PC-3 (cell line): ENCODE measurements at regions not wholly inside any gene's neighbourhood (a gene's known extent, or its start where the extent isn't known, plus 50 kb on each side); places are given as distances from the start of the nearest gene placed in this dataset.

Source experiments
- ATAC-seq: fragments of 200-7000 bp; cut with Tn5 transposase; 2 replicates; pipeline ENCODE4 v1.9.1; 2020; ENCODE audit warnings: mild to moderate bottlenecking, moderate library complexity
- BruUV-seq: library from RNA; stranded (reverse); fragments of 400-500 nt; replicated peaks from 2 replicates; lab custom pipeline; 2021; lab: Mats Ljungman, UMichigan
- CTCF ChIA-PET: fragments of 300-600 bp; sonication (Branson Sonifier 250); formaldehyde crosslinking; loops from one replicate; lab custom pipeline; 2022; ENCODE audit warnings: antibody characterized with exemption; lab: Charles Lee
- POLR2A ChIA-PET: fragments of 300-600 bp; sonication (Branson Sonifier 250); formaldehyde crosslinking; loops from one replicate; lab custom pipeline; 2022; ENCODE audit warnings: antibody characterized with exemption; ENCODE audit not compliant: unreplicated experiment; lab: Charles Lee
- DNase-seq: peaks from one replicate; pipeline ENCODE4 v3.0.0-alpha.2; 2015
- H2AFZ ChIP-seq: fragments of 300-600 bp; sonication (generic); 2 replicates; pipeline ENCODE4 v1.6.0; 2016; ENCODE audit warnings: antibody characterized with exemption, low read length
- H3F3A ChIP-seq: fragments of 300-600 bp; sonication (generic); one replicate; pipeline ENCODE4 v1.6.0; 2017; ENCODE audit warnings: antibody characterized with exemption, low read length, control low read depth, mild to moderate bottlenecking; ENCODE audit not compliant: unreplicated experiment
- H3K27ac ChIP-seq: fragments of 300-600 bp; sonication (generic); 2 replicates; pipeline ENCODE4 v1.5.1; 2016; ENCODE audit warnings: mild to moderate bottlenecking, low read length
- H3K27me3 ChIP-seq: fragments of 300-600 bp; sonication (generic); 2 replicates; pipeline ENCODE4 v1.6.1; 2016; ENCODE audit warnings: low read length, mixed read lengths
- H3K36me3 ChIP-seq: fragments of 300-600 bp; sonication (generic); 2 replicates; pipeline ENCODE4 v1.6.1; 2016; ENCODE audit warnings: low read depth, mixed run types, low read length, mixed read lengths
- H3K4me1 ChIP-seq: fragments of 300-600 bp; sonication (generic); 2 replicates; pipeline ENCODE4 v1.5.1; 2016; ENCODE audit warnings: low read length; ENCODE audit not compliant: insufficient read depth
- H3K4me2 ChIP-seq: fragments of 300-600 bp; sonication (generic); 2 replicates; pipeline ENCODE4 v1.6.0; 2016; ENCODE audit warnings: low read length
- H3K4me3 ChIP-seq: fragments of 300-600 bp; sonication (generic); 2 replicates; pipeline ENCODE4 v1.5.1; 2016; ENCODE audit warnings: mild to moderate bottlenecking, low read length, mixed read lengths
- H3K79me2 ChIP-seq: fragments of 300-600 bp; sonication (generic); 2 replicates; pipeline ENCODE4 v1.6.1; 2017; ENCODE audit warnings: low read length, mixed read lengths
- H3K9ac ChIP-seq: fragments of 300-600 bp; sonication (generic); 2 replicates; pipeline ENCODE4 v1.6.0; 2016; ENCODE audit warnings: mild to moderate bottlenecking, low read length
- H3K9me2 ChIP-seq: fragments of 300-600 bp; sonication (generic); replicated peaks from 2 replicates; pipeline ENCODE4 v1.6.1; 2016; ENCODE audit warnings: mixed run types, low read length, mixed read lengths
- H3K9me3 ChIP-seq: fragments of 300-600 bp; sonication (generic); 2 replicates; pipeline ENCODE4 v1.6.1; 2016; ENCODE audit warnings: low read length, mixed read lengths
- H4K20me1 ChIP-seq: fragments of 300-600 bp; sonication (generic); 2 replicates; pipeline ENCODE4 v1.6.1; 2016; ENCODE audit warnings: low read length, mixed read lengths
- EZH2 ChIP-seq: fragments of 300-600 bp; sonication (generic); IDR thresholded peaks from one replicate; pipeline ENCODE4 v1.6.1; 2017; ENCODE audit warnings: antibody characterized with exemption, mild to moderate bottlenecking, low read length; ENCODE audit not compliant: unreplicated experiment
- EZH2phosphoT487 ChIP-seq: fragments of 300-600 bp; sonication (generic); IDR thresholded peaks from 2 replicates; pipeline ENCODE4 v1.6.1; 2018; ENCODE audit warnings: mild to moderate bottlenecking, antibody characterized with exemption, low read length, borderline replicate concordance
- intact Hi-C: fragments of 100-400 bp; cut with micrococcal nuclease; formaldehyde crosslinking; loops from 2 replicates; pipeline ENCODE4 v1.9.0; 2023
- TF ChIP-seq, protein P1 (sequence below): fragments of 300-600 bp; sonication (generic); conservative IDR thresholded peaks from 2 replicates; pipeline ENCODE4 v1.5.1; 2017; ENCODE audit warnings: antibody characterized with exemption, low read depth, mild to moderate bottlenecking, low read length

DNA sequence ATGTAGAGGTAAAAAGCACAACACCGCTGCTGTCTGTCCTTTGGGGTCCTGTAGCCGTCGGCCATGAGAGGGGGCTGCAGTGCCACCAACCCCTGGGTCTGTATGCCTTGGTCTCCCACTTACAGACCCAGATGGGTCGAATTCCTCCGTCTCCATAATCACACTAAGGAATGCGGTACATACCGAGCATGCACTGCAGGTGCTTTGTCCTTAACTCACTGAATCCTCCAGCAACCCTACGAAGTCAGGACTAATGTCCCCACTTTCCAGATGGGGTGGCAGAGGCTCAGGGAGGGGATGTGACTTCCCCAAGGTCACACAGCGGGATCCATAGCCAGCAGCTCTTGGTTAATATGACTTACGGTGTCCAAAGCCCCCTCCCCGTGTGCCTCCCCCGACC is 219.9 kb upstream of the CIBAR2 start:
- ChIA-PET POLR2A (no interaction called here), CTCF (no interaction called here)
- H3F3A ChIP-seq: no peaks in the 10 kb centered on the region
- no peak overlapping the region for H3K4me2 ChIP-seq
- TF ChIP-seq EZH2phosphoT487 (no peak), EZH2 (no peak)
- TF ChIP-seq, protein P1, sequence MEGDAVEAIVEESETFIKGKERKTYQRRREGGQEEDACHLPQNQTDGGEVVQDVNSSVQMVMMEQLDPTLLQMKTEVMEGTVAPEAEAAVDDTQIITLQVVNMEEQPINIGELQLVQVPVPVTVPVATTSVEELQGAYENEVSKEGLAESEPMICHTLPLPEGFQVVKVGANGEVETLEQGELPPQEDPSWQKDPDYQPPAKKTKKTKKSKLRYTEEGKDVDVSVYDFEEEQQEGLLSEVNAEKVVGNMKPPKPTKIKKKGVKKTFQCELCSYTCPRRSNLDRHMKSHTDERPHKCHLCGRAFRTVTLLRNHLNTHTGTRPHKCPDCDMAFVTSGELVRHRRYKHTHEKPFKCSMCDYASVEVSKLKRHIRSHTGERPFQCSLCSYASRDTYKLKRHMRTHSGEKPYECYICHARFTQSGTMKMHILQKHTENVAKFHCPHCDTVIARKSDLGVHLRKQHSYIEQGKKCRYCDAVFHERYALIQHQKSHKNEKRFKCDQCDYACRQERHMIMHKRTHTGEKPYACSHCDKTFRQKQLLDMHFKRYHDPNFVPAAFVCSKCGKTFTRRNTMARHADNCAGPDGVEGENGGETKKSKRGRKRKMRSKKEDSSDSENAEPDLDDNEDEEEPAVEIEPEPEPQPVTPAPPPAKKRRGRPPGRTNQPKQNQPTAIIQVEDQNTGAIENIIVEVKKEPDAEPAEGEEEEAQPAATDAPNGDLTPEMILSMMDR: no peak
- H3K27ac ChIP-seq: no peak overlapping the region
- no peak for DNase-seq
- H2AFZ ChIP-seq: no peak overlapping the region
- H3K79me2 ChIP-seq: no peaks in the 10 kb centered on the region
- H3K4me1 ChIP-seq: peaks cover 25% of the 10 kb centered on the region
- no peaks in the 10 kb centered on the region for H3K9me2 ChIP-seq
- H3K27me3 ChIP-seq: no peaks in the 10 kb centered on the region
- no peak for ATAC-seq
- BruUV-seq: no TSS peak
- no peaks in the 10 kb centered on the region for H3K9me3 ChIP-seq
- intact Hi-C loops: loop anchor here (10.0 kb wide), 1 partner anchor 217 kb away; the partner anchor contains the start of gene CIBAR2
- no peak overlapping the region for H3K4me3 ChIP-seq
- H3K9ac ChIP-seq: no peak overlapping the region
- H3K36me3 ChIP-seq: no peaks in the 10 kb centered on the region
- H4K20me1 ChIP-seq: no peaks in the 10 kb centered on the region

DNA sequence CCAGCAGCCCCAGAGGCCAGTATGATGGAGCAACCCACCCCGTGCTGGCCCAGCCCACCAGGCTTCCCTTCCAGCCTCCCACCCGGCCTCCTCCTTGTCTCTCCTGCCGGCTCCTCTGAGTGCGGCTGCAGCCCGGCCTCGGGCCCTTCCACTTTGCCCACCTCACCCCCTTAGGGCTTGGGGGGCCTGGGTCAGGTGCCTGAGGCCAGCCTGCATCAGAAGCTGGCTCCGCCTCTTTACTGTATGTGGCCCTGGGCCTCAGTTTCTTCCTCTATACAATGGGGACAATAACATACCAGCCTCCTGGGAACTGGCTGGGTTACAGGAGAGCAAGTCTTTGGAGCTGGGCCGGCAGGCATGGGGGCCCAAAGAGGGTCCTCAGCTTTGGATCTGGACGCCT is 221.1 kb upstream of the CIBAR2 start:
- ATAC-seq (no peak), DNase-seq (no peak)
- no peaks in the 10 kb centered on the region for H3K9me3 ChIP-seq
- no peaks in the 10 kb centered on the region for H3K27me3 ChIP-seq
- no peaks in the 10 kb centered on the region for H3K9me2 ChIP-seq
- no peak overlapping the region for H3K4me3 ChIP-seq
- no peaks in the 10 kb centered on the region for H3K79me2 ChIP-seq
- ChIA-PET CTCF (no interaction called here), POLR2A (no interaction called here)
- BruUV-seq: no TSS peak
- H3F3A ChIP-seq: no peaks in the 10 kb centered on the region
- H3K9ac ChIP-seq: no peak overlapping the region
- peaks cover 25% of the 10 kb centered on the region for H3K4me1 ChIP-seq
- H2AFZ ChIP-seq: no peak overlapping the region
- intact Hi-C loops: loop anchor here (10.0 kb wide), 1 partner anchor 219 kb away; the partner anchor contains the start of gene CIBAR2
- H3K4me2 ChIP-seq: no peak overlapping the region
- H3K36me3 ChIP-seq: no peaks in the 10 kb centered on the region
- H4K20me1 ChIP-seq: no peaks in the 10 kb centered on the region
- TF ChIP-seq EZH2phosphoT487 (no peak), EZH2 (no peak)
- TF ChIP-seq, protein P1: no peak
- H3K27ac ChIP-seq: no peak overlapping the region

GRCh38 chr16:85333744-85334640 is 221.7 kb upstream of the CIBAR2 start:
- peaks cover 25% of the 10 kb centered on the region for H3K4me1 ChIP-seq
- no peak overlapping the region for H2AFZ ChIP-seq
- H3K27me3 ChIP-seq: no peaks in the 10 kb centered on the region
- TF ChIP-seq, protein P1: no peak
- intact Hi-C loops: loop anchor here (10.0 kb wide), 1 partner anchor 219 kb away; the partner anchor contains the start of gene CIBAR2
- peak overlapping the region; percentile 75; the same call in 1 of the 2 replicates for H3K4me2 ChIP-seq
- no peaks in the 10 kb centered on the region for H3K9me3 ChIP-seq
- H3K27ac ChIP-seq: no peak overlapping the region
- H3K4me3 ChIP-seq: no peak overlapping the region
- H3F3A ChIP-seq: no peaks in the 10 kb centered on the region
- H4K20me1 ChIP-seq: no peaks in the 10 kb centered on the region
- no peaks in the 10 kb centered on the region for H3K79me2 ChIP-seq
- H3K36me3 ChIP-seq: no peaks in the 10 kb centered on the region
- no peak overlapping the region for H3K9ac ChIP-seq
- BruUV-seq: no TSS peak
- H3K9me2 ChIP-seq: no peaks in the 10 kb centered on the region
- ATAC-seq: no peak
- ChIA-PET CTCF (no interaction called here), POLR2A (no interaction called here)
- DNase-seq: no peak
